SK-N-SH (cell line): ENCODE measurements at regions not wholly inside any gene's neighbourhood (a gene's known extent, or its start where the extent isn't known, plus 50 kb on each side); places are given as distances from the start of the nearest gene placed in this dataset.
"Not testable (repeated sequence)": the region's sequence is repeated elsewhere in the genome, so short reads cannot be mapped to it uniquely, and the experiment has no call there.

Experiments
- CTCF ChIA-PET: fragments of 300-600, 350-600 bp; formaldehyde crosslinking; extraction: SDS; loops from one replicate; lab custom pipeline; 2021; lab: Yijun Ruan, JAX
- POLR2A ChIA-PET: fragments of 350-600 bp; sonication (Branson Sonifier 250); formaldehyde crosslinking; extraction: SDS; loops from one replicate; lab custom pipeline; 2020; ENCODE audit warnings: antibody characterized with exemption, inconsistent platforms; lab: Yijun Ruan, JAX
- DNase-seq: peaks from one replicate; pipeline ENCODE4 v3.0.0; 2012
- H2AFZ ChIP-seq: fragments of 200-600 bp; sonication (generic); 2 replicates; pipeline ENCODE4 v1.8.1; 2016; ENCODE audit warnings: antibody characterized with exemption, mild to moderate bottlenecking, low read depth
- H3F3A ChIP-seq: fragments of 200-600 bp; sonication (generic); replicated peaks from 2 replicates; pipeline ENCODE3; 2016; ENCODE audit warnings: antibody characterized with exemption, mild to moderate bottlenecking; ENCODE audit not compliant: insufficient read depth
- H3K27ac ChIP-seq, 2 experiments: fragments of 200-500 bp in 1 of 2; fragments of 200-600 bp in 1 of 2; sonication (Bioruptor generic) in 1 of 2; sonication (generic), shearing (Covaris generic) in 1 of 2; 2 replicates each; pipeline versions ENCODE4 v1.5.1 to v1.6.1; 2014 to 2016; ENCODE audit warnings: low read depth in 2 of 2, inconsistent platforms in 1 of 2, low read length in 1 of 2, mild to moderate bottlenecking in 1 of 2, mixed read lengths in 1 of 2
- H3K27me3 ChIP-seq: fragments of 200-600 bp; sonication (generic), shearing (Covaris generic); 2 replicates; pipeline ENCODE4 v1.6.1; 2016; ENCODE audit warnings: mixed run types; ENCODE audit not compliant: insufficient read depth
- H3K36me3 ChIP-seq, 2 experiments: fragments of 200-500 bp in 1 of 2; fragments of 200-600 bp in 1 of 2; sonication (Bioruptor generic) in 1 of 2; sonication (generic) in 1 of 2; replicated peaks in 1 of 2; 2 replicates each; pipeline versions ENCODE3 to v1.5.1; 2014 to 2016; ENCODE audit warnings: low read length in 1 of 2, mild to moderate bottlenecking in 1 of 2; ENCODE audit not compliant: insufficient read depth in 2 of 2, control insufficient read depth in 1 of 2
- H3K4me1 ChIP-seq, 2 experiments: fragments of 200-500 bp in 1 of 2; fragments of 200-600 bp in 1 of 2; sonication (Bioruptor generic) in 1 of 2; sonication (generic), shearing (Covaris generic) in 1 of 2; 2 replicates each; pipeline versions ENCODE4 v1.5.1 to v1.6.1; 2014 to 2016; ENCODE audit warnings: low read depth in 1 of 2, low read length in 1 of 2, mixed run types in 1 of 2; ENCODE audit not compliant: insufficient read depth in 2 of 2, control insufficient read depth in 1 of 2
- H3K4me2 ChIP-seq: fragments of 200-600 bp; sonication (generic), shearing (Covaris generic); 2 replicates; pipeline ENCODE4 v1.6.1; 2017; ENCODE audit warnings: mixed run types
- H3K4me3 ChIP-seq, 2 experiments: fragments of 200-500 bp in 1 of 2; fragments of 200-600 bp in 1 of 2; sonication (Bioruptor generic) in 1 of 2; sonication (generic), shearing (Covaris generic) in 1 of 2; 2 replicates each; pipeline versions ENCODE4 v1.5.1 to v1.8.1; 2014 to 2016; ENCODE audit warnings: low read depth in 2 of 2, inconsistent platforms in 1 of 2, low read length in 1 of 2, mild to moderate bottlenecking in 1 of 2, mixed read lengths in 1 of 2, moderate library complexity in 1 of 2
- H3K79me2 ChIP-seq: fragments of 200-600 bp; sonication (generic); 2 replicates; pipeline ENCODE4 v1.8.1; 2017; ENCODE audit warnings: mild to moderate bottlenecking; ENCODE audit not compliant: insufficient read depth
- H3K9ac ChIP-seq: fragments of 200-600 bp; sonication (generic); 2 replicates; pipeline ENCODE4 v1.6.1; 2017; ENCODE audit warnings: mixed run types
- H3K9me2 ChIP-seq: fragments of 200-600 bp; sonication (generic); 2 replicates; pipeline ENCODE4 v1.6.1; 2017; ENCODE audit warnings: mixed run types
- H3K9me3 ChIP-seq: fragments of 200-600 bp; sonication (generic); 2 replicates; pipeline ENCODE4 v1.6.1; 2017; ENCODE audit warnings: mixed run types, mild to moderate bottlenecking, moderate library complexity
- H4K20me1 ChIP-seq: fragments of 200-600 bp; sonication (generic); 2 replicates; pipeline ENCODE4 v1.6.1; 2017; ENCODE audit warnings: mild to moderate bottlenecking, mixed run types; ENCODE audit not compliant: insufficient read depth
- CHD2 ChIP-seq: fragments of 150-350 bp; IDR thresholded peaks from 2 replicates; pipeline ENCODE4 v1.6.1; 2018; ENCODE audit warnings: low read length; ENCODE audit not compliant: partially characterized antibody
- FOSL2 ChIP-seq: IDR thresholded peaks from 2 replicates; pipeline ENCODE4 v1.4.0; 2012; ENCODE audit warnings: low read depth, mild to moderate bottlenecking, moderate library complexity, borderline replicate concordance
- FOXJ3 ChIP-seq: sonication (generic); formaldehyde crosslinking; IDR thresholded peaks from 2 replicates; pipeline ENCODE4 v1.5.1; 2020; ENCODE audit warnings: mild to moderate bottlenecking, missing genetic modification reagents
- GABPA ChIP-seq: IDR thresholded peaks from 2 replicates; pipeline ENCODE4 v1.4.0; 2012; ENCODE audit warnings: low read depth, mild to moderate bottlenecking
- IRF3 ChIP-seq: fragments of 150-350 bp; IDR thresholded peaks from 2 replicates; pipeline ENCODE4 v1.6.1; 2016; ENCODE audit warnings: mild to moderate bottlenecking, low read depth, low read length
- MEF2A ChIP-seq: IDR thresholded peaks from 2 replicates; pipeline ENCODE4 v1.4.0; 2012; ENCODE audit warnings: low read depth, borderline replicate concordance
- MXI1 ChIP-seq: IDR thresholded peaks from 2 replicates; pipeline ENCODE4 v1.6.1; 2012; ENCODE audit warnings: mild to moderate bottlenecking, low read depth, low read length, improper control_type of control experiment
- NFIC ChIP-seq: IDR thresholded peaks from 2 replicates; pipeline ENCODE4 v1.4.0; 2012; ENCODE audit warnings: borderline replicate concordance
- POLR2AphosphoS5 ChIP-seq: IDR thresholded peaks from 2 replicates; pipeline ENCODE4 v1.6.1; 2012; ENCODE audit warnings: low read depth, low read length
- RAD21 ChIP-seq: IDR thresholded peaks from 2 replicates; pipeline ENCODE4 v1.6.1; 2012; ENCODE audit warnings: mild to moderate bottlenecking, low read length
- RCOR1 ChIP-seq: fragments of 150-350 bp; IDR thresholded peaks from 2 replicates; pipeline ENCODE4 v1.6.1; 2017; ENCODE audit warnings: antibody characterized with exemption, low read length
- SIN3A ChIP-seq: IDR thresholded peaks from 2 replicates; pipeline ENCODE4 v1.6.1; 2012; ENCODE audit warnings: low read depth, mild to moderate bottlenecking, low read length, moderate library complexity, borderline replicate concordance
- USF2 ChIP-seq: fragments of 150-350 bp; IDR thresholded peaks from 2 replicates; pipeline ENCODE4 v1.6.1; 2017; ENCODE audit warnings: antibody characterized with exemption, low read length, low read depth, borderline replicate concordance
- YY1 ChIP-seq: IDR thresholded peaks from 2 replicates; pipeline ENCODE4 v1.4.0; 2012; ENCODE audit warnings: low read depth, mild to moderate bottlenecking
- WGBS: methylation state at CpG from one replicate; pipeline ENCODE4 v1.1.6; 2017; ENCODE audit warnings: low lambda C conversion rate; 5-methylcytosine and 5-hydroxymethylcytosine counted together
- TF ChIP-seq, protein P1 (sequence below): fragments of 200-600 bp; sonication (generic); IDR thresholded peaks from 2 replicates; pipeline ENCODE4 v1.6.1; 2017; ENCODE audit warnings: antibody characterized with exemption, mild to moderate bottlenecking, moderate library complexity
- TF ChIP-seq, protein P2 (sequence below): IDR thresholded peaks from 2 replicates; pipeline ENCODE4; 2012

- H3K9ac ChIP-seq, POLR2A ChIA-PET, H3K4me2 ChIP-seq, H3K9me2 ChIP-seq, H3K9me3 ChIP-seq, H3K36me3 ChIP-seq, H3K79me2 ChIP-seq, H3K4me1 ChIP-seq, H3K27me3 ChIP-seq, H3F3A ChIP-seq, DNase-seq, H2AFZ ChIP-seq, CTCF ChIA-PET, H3K27ac ChIP-seq, H3K4me3 ChIP-seq, H4K20me1 ChIP-seq: not testable (repeated sequence)
- 0% methylated on average over 1 of the region's 1 CpG for WGBS
Observed at GRCh38 chr14:24696280-24696920, 62.4 kb upstream of the GZMB start.

- CTCF ChIA-PET, result interaction anchor here (1.2 kb wide), 1 partner anchor 11 kb away, joined by 4 read pairs; no protein-coding TSS in a partner anchor
Observed at GRCh38 chr14:24695265-24696241, 61.6 kb upstream of the GZMB start.

GRCh38 chr14:24694680-24695079 lies 60.7 kb upstream of the GZMB start:
- CTCF ChIA-PET, result interaction anchor here (1.2 kb wide), 1 partner anchor 12 kb away, joined by 4 read pairs; no protein-coding TSS in a partner anchor
- WGBS, result 12% methylated on average over 3 of the region's 3 CpGs

More at GRCh38 chr14:24695265-24696241, 61.6 kb upstream of the GZMB start:
- no peaks in the 10 kb centered on the region for H3K4me1 ChIP-seq
- TF ChIP-seq NFIC (no peak), CHD2 (no peak), MEF2A (no peak), FOSL2 (no peak), RCOR1 (no peak), MXI1 (no peak)
- TF ChIP-seq, all 33 proteins: peak for 0
- POLR2A ChIA-PET, result no interaction called here
- H4K20me1 ChIP-seq, result no peaks in the 10 kb centered on the region
- no peak for DNase-seq
- no peak overlapping the region for H2AFZ ChIP-seq
- H3K27ac ChIP-seq, result no peak overlapping the region
- no peak overlapping the region for H3K4me3 ChIP-seq
- H3K79me2 ChIP-seq, result no peaks in the 10 kb centered on the region
- no peaks in the 10 kb centered on the region for H3K36me3 ChIP-seq
- H3K9me2 ChIP-seq, result no peaks in the 10 kb centered on the region
- H3K9me3 ChIP-seq, result no peaks in the 10 kb centered on the region
- no peaks in the 10 kb centered on the region for H3F3A ChIP-seq
- 12% methylated on average over 8 of the region's 8 CpGs for WGBS
- no peak overlapping the region for H3K4me2 ChIP-seq
- H3K27me3 ChIP-seq, result no peaks in the 10 kb centered on the region
- H3K9ac ChIP-seq, result no peak overlapping the region

More at GRCh38 chr14:24694680-24695079, 60.7 kb upstream of the GZMB start:
- no peaks in the 10 kb centered on the region for H3K79me2 ChIP-seq
- no peak overlapping the region for H3K4me2 ChIP-seq
- no peaks in the 10 kb centered on the region for H3K9me2 ChIP-seq
- no peaks in the 10 kb centered on the region for H4K20me1 ChIP-seq
- no peak overlapping the region for H3K27ac ChIP-seq
- no peak overlapping the region for H2AFZ ChIP-seq
- H3K9me3 ChIP-seq, result no peaks in the 10 kb centered on the region
- H3K4me3 ChIP-seq, result no peak overlapping the region
- TF ChIP-seq IRF3 (no peak), FOXJ3 (CRISPR knock-in tag) (no peak), GABPA (no peak), SIN3A (no peak), USF2 (no peak), YY1 (no peak), POLR2AphosphoS5 (no peak), RAD21 (no peak)
- TF ChIP-seq, protein P1, sequence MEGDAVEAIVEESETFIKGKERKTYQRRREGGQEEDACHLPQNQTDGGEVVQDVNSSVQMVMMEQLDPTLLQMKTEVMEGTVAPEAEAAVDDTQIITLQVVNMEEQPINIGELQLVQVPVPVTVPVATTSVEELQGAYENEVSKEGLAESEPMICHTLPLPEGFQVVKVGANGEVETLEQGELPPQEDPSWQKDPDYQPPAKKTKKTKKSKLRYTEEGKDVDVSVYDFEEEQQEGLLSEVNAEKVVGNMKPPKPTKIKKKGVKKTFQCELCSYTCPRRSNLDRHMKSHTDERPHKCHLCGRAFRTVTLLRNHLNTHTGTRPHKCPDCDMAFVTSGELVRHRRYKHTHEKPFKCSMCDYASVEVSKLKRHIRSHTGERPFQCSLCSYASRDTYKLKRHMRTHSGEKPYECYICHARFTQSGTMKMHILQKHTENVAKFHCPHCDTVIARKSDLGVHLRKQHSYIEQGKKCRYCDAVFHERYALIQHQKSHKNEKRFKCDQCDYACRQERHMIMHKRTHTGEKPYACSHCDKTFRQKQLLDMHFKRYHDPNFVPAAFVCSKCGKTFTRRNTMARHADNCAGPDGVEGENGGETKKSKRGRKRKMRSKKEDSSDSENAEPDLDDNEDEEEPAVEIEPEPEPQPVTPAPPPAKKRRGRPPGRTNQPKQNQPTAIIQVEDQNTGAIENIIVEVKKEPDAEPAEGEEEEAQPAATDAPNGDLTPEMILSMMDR, result no peak
- TF ChIP-seq, protein P2, sequence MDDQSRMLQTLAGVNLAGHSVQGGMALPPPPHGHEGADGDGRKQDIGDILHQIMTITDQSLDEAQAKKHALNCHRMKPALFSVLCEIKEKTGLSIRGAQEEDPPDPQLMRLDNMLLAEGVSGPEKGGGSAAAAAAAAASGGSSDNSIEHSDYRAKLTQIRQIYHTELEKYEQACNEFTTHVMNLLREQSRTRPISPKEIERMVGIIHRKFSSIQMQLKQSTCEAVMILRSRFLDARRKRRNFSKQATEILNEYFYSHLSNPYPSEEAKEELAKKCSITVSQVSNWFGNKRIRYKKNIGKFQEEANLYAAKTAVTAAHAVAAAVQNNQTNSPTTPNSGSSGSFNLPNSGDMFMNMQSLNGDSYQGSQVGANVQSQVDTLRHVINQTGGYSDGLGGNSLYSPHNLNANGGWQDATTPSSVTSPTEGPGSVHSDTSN, result no peak
- no peaks in the 10 kb centered on the region for H3F3A ChIP-seq
- no peaks in the 10 kb centered on the region for H3K4me1 ChIP-seq
- no peaks in the 10 kb centered on the region for H3K27me3 ChIP-seq
- DNase-seq, result no peak
- POLR2A ChIA-PET, result no interaction called here
- H3K36me3 ChIP-seq, result no peaks in the 10 kb centered on the region
- no peak overlapping the region for H3K9ac ChIP-seq
